ENCODE measurements at regions not wholly inside any gene's neighbourhood (a gene's known extent, or its start where the extent isn't known, plus 50 kb on each side); places are given as distances from the start of the nearest gene placed in this dataset.
"Not testable (repeated sequence)": the region's sequence is repeated elsewhere in the genome, so short reads cannot be mapped to it uniquely, and the experiment has no call there.

DNA sequence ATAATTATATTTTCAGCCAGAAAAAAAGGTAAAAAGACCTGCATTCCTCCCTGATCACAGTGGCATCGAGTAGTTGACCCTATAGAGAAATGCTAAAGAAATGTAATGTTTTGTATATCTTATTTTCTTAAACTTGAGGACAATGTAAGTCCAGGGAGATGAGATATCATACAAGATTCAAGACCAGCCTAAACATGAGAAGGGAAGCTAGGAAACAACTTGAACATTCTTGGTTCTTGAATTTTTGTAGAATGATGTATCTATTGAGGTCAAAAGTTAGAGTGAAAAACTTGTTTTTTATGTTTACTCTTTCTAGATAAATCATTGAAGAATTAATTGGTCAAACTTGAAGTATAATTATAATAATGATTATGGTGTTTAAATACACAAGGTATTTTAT, 497.7 kb upstream of the TBL1XR1 start:
- no peak for DNase-seq (ENCODE audit: low read depth in 2 of 2)

GRCh38 chr3:177700117-177700516, 502.8 kb upstream of the TBL1XR1 start:
- no peak for DNase-seq (ENCODE audit: low read depth in 2 of 2)

DNA sequence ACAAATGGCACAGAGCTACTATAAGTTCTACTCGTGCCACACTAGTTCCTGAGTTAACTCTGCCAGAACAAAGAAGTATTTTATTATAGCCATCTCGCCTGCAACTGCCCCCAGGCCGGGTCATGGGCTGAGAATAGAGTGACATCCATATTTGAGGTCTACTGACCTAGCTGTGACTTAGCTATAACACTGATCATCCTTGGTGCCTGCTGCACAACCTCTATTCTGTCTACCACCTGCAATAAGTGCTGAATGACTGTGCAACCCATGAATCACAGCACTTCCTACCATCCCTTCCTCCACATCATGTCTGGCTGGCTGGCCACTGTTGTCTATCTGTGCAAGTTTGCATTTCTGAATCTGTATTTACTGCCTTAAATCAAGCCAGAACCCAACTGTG, 506.5 kb upstream of the TBL1XR1 start:
- no peak for DNase-seq (ENCODE audit: low read depth in 2 of 2)

- DNase-seq (ENCODE audit: low read depth in 2 of 2), result no peak
Measured at GRCh38 chr3:177705976-177706823, 508.9 kb upstream of the TBL1XR1 start.

DNA sequence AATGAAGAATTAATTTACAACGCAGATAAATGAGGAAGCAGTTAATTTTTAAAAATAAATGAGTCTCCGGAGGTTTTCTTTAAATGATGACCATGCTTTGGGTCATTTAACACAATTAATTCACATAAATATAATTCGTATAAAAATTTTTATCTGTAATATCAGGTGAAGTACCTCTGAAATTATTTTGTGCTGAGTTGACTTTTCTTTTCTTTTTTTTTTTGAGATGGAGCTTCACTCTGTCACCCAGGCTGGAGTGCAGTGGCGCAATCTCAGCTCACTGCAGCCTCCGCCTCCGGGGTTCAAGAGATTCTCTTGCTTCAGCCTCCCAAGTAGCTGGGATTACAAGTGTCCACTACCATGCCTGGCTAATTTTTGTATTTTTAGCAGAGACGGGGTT, 512.2 kb upstream of the TBL1XR1 start:
- not testable (repeated sequence) for DNase-seq (ENCODE audit: low read depth in 2 of 2)

DNA sequence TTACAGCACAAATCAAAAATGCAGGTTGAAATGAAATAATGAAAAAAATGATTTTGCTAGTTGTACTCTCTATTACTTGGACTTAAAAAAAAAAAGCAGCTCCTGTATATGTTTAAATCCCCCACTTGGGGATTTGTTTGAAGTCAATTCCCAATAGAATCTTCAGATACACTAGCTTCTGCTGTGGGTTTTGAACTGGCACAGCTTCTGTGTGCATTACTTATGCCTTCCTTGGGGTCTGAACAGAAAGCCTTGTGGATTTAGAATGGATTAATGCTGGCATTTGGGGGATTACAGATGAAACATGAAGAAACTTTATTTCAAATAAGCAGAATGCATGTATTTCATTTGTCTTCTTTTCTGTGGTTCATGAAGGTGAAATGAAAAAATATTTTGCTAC, 513.2 kb upstream of the TBL1XR1 start:
- DNase-seq (ENCODE audit: low read depth in 2 of 2), result no peak

DNA sequence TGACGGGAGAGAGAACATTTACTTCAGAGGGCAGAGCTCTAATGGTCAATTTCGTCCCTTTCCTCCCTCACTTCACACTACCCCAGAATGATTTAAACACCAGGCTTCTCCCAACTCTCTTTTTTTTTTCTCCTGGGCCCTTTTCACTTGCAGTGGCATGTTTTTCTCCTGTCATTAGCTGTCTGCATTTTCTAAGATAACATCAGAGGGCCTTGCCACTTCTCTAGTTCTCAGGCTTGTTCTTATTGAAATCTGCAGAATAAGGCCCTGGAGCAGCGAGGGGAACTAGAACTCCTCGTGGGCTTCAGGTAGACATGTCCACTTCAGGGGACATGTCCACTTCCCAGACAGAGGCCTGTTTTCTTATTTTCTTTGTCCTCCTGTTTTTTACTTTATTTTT, 514.4 kb upstream of the TBL1XR1 start:
- no peak for DNase-seq (ENCODE audit: low read depth in 2 of 2)

- DNase-seq (ENCODE audit: low read depth in 2 of 2), result no peak
Measured at GRCh38 chr3:177713928-177714900, 516.9 kb upstream of the TBL1XR1 start.

- no peak for DNase-seq (ENCODE audit: low read depth in 2 of 2)
Measured at GRCh38 chr3:177714945-177715344, 517.7 kb upstream of the TBL1XR1 start.

GRCh38 chr3:177715980-177716379, 518.7 kb upstream of the TBL1XR1 start:
- DNase-seq (ENCODE audit: low read depth in 2 of 2), result no peak

GRCh38 chr3:177720927-177721326, 523.6 kb upstream of the TBL1XR1 start:
- DNase-seq (ENCODE audit: low read depth in 2 of 2), result not testable (repeated sequence)

DNA sequence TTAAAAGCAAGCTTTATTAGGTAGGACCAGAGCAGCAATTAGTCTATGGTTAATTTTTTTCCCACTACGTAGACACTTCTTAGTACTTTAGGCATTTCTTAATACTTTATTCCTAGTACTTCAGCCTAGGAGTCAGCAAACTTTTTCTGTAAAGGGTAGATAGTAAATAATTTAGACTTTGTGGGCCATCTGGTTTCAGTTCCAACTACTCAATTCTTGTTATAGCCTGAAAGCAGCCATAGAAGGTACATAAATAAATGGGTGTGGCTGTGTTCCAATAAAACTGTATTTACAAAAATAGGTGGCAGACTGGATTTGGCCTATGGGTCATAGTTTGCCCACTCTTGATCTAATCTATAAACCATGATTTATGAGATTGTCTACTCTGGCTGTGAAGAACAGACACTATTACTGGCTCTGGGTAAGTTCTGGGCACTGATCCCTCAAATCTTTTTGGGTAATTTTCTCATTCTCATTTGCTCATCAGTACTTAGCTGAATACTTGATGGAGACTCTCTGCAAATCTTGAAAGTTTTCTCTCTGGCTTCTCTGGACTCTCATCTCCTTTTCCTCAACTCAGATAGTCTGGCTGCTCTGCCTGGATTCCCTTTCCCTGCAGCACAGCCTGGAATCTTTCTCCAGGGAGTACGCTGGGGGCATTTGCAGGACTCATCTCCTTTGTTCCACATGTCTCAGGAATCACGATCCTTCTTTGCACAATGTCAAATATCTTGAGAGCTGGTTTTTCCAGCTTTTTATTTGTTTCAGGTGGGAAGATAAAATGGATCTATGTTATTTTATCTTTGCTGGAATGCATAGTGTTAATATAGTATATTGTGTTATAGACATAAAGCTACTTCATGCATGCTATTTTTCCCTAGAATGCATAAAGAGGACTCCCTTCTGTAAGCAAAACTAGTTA, 524.8 kb upstream of the TBL1XR1 start:
- no peak for DNase-seq (ENCODE audit: low read depth in 2 of 2)

- no peak for DNase-seq (ENCODE audit: low read depth in 2 of 2)
Measured at GRCh38 chr3:177724020-177724638, 526.8 kb upstream of the TBL1XR1 start.

DNA sequence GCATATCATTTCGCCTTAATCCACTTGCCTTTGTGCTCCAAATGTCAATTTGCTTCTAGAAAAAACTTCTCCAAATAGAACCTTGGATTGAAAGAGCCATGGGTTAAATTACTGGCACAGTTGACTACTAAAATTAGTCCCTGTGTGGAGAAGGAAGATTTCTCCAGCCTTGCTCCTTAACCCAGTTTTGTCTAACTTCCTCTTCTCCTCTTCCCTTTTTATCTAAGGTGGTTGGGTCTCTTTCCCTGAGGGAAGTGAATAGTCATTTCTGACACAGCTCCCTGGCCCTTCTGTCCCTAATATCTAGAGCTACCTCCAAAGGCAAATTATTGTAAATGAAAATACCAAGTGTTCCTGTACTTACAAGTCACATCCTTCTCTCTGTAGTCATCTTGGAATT, 527.9 kb upstream of the TBL1XR1 start:
- DNase-seq (ENCODE audit: low read depth in 2 of 2), result no peak

DNA sequence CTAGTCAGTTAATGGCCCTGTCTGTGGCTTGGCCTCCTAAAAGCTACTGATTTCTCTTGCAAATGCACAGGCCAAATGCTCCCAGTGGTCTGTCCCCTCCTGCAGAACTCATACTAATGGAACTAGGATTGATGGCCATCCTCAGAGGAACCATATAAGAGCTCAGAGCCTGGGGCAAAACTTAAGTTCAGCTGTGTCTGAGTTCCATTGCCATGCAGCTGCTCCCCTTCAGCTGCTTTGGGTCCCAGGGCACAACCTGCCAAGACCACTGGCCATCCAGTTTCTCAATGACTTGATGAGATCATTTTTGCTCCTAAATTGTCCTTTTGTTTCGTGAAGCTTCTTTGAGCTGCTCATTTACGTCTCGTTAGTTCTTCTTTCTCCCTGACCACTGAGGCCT, 529.5 kb upstream of the TBL1XR1 start:
- no peak for DNase-seq (ENCODE audit: low read depth in 2 of 2)

- DNase-seq (ENCODE audit: low read depth in 2 of 2), result no peak
Measured at GRCh38 chr3:177729956-177730681, 532.8 kb upstream of the TBL1XR1 start.

- DNase-seq (ENCODE audit: low read depth in 2 of 2), result no peak
Measured at GRCh38 chr3:177730814-177731213, 533.5 kb upstream of the TBL1XR1 start.

GRCh38 chr3:177731644-177732268, 534.5 kb upstream of the TBL1XR1 start:
- no peak for DNase-seq (ENCODE audit: low read depth in 2 of 2)

DNA sequence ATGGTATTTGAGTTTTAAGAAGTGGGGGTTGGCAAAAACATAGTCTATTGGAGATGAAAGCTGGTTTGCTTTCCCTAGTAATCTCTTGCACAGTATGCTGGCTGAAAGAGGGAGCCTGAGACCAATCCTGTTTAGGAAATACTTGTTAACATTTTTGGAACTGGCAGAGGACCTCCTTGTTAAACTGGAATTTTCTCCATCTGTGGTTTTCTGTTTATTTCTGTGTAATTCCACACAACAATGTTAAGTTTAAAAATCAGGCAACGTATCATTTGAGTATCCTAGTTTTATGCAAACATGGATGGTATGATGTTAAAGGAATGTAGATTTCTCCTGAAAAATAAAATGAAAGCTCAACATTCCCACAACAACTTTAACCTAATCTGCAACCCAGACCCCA, 536.0 kb upstream of the TBL1XR1 start:
- DNase-seq (ENCODE audit: low read depth in 2 of 2), result no peak

GRCh38 chr3:177733936-177734335, 536.7 kb upstream of the TBL1XR1 start:
- DNase-seq (ENCODE audit: low read depth in 2 of 2), result no peak

Data from stimulated activated CD4-positive, alpha-beta T cell treated with anti-CD3 and anti-CD28 coated beads, Interleukin-12 subunit alpha, Interleukin-12 subunit beta, amount 100 ng/mL, for 24 hours (primary cell).